Activated CD4-positive, alpha-beta T cell treated with anti-CD3 and anti-CD28 coated beads, Interleukin-2, amount 50 U/mL, for 24 hours (primary cell): ENCODE measurements at regions not wholly inside any gene's neighbourhood (a gene's known extent, or its start where the extent isn't known, plus 50 kb on each side); places are given as distances from the start of the nearest gene placed in this dataset.

ENCODE experiments used
- DNase-seq, 2 donors: peaks; one replicate each; pipeline ENCODE4 v3.0.0-alpha.2; 2020; ENCODE audit warnings: low read depth in 1 of 2, low spot score in 1 of 2

DNA sequence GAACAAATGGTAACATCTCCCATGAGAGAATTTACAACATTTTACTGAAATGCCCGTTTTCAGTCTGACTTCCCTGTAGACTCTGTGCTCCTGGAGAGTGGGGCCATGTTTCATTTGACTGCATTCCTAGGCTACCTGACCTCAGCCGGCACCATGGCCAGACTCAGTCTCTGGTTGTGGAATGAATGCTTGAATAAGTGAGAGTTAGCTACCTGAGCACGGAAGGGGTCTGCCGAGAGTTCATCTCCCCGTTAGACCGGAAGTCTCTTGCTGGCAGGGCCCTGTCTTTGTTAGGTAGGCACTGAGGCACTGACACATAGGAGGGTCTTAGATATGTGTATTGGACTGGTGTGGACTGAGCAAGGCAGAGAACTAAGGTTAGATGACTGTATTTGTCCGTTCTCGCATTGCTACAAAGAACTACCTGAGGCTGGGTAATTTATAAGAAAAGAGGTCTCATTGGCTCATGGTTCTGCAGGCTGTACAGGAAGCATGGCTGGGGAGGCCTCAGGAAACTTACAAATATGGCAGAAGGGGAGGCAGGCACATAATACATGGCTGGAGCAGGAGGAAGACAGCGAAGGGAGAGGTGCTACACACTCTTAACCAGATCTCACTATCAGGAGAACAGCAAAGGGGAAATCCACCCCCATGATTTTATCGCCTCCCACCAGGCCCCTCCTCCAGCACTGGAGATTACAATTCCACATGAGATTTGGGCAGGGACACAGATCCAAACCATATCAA is 271.2 kb downstream of the GLI2 start:
- no peak for DNase-seq

- DNase-seq = no peak
Measured at GRCh38 chr2:121007490-121007853, 271.8 kb downstream of the GLI2 start.

DNA sequence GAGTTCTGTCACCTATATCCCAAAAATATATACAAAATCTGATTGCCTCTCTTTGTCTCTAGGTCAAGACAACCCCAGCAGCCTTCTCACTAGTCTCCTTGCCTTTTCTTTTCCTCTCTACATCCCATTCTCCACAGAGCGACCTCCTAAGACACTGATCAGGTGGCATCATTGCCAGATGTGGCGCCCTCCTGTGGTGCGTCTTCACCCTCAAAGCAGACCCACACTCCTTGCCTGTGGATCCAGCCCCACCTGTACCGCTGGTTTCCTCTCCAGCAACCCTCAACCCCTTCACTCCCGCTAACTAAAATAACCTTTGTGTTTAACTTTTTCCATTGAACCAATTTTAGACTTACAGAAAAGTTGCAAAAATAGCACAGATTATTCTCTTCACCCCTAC is 273.3 kb downstream of the GLI2 start:
- DNase-seq = no peak

DNA sequence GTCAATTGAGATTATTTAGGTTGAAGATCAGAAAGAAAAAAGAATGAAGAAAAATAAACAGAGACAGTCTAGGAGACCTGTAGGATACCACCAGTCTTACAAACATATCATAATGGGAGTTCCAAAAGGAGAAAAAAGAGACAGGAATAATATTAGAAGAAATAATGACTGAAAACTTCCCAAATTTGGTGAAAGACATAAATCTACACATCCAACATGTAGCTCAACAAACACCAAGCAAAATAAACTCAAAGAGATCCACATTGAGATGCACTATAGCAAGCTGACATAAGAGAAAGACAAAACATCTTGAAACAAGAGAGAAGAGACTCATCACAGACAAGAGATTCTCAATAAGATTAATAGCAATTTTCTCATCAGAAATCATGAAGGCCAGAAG is 274.0 kb downstream of the TFCP2L1 start:
- DNase-seq = no peak

- DNase-seq = no peak
Measured at GRCh38 chr2:121014876-121015275, 270.1 kb downstream of the TFCP2L1 start.

DNA sequence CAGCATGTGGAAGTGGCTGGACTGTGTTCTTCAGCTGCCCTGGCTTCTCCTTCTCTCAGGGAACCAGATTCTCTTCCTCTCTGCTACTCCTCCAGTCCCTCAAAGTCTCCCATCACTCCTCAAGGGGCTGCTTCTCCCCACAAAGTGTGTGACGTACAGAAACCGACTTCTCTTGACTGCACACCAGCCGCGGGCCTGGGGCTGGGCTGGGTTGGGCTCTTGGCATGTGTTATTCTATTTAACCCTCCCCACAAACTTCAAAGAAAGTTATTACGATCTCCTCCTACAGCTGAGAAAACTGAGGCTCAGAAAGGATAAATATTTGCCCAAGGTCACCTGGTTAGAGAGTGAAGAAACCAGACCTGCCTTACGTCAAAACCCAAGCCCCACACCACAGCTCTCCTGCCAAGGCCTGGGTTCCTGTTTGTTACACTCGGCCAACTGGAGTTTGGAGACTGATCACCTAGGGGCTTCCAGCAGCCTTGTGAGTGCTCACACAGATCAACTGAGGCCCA is 269.0 kb downstream of the TFCP2L1 start:
- DNase-seq = no peak

GRCh38 chr2:121017396-121017795 is 267.6 kb downstream of the TFCP2L1 start:
- DNase-seq = no peak

GRCh38 chr2:121018136-121019061 is 266.6 kb downstream of the TFCP2L1 start:
- DNase-seq = no peak

DNA sequence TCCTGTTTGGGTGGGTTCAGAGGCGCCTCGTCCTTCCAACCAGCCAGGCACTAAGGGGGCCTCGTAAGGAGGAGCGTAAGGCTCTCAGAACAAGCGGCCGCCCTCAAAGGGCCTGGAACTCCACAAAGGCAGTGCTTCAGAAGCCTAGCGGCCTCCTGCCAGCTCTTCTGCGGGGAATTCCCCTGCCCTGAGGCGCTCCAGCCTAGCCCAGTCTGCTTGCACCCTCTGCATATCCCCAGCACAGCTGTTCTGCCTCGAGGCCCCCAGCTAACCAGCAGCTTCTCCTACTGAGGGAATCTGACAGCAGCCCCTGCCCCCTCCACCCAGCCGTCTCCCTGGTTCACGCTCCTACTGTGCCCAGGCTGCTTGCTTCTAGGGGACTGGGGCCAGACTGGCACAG is 265.9 kb downstream of the TFCP2L1 start:
- DNase-seq = no peak

- no peak for DNase-seq
Measured at GRCh38 chr2:121019756-121020155, 265.2 kb downstream of the TFCP2L1 start.

- no peak for DNase-seq
Measured at GRCh38 chr2:121021685-121022084, 263.3 kb downstream of the TFCP2L1 start.

DNA sequence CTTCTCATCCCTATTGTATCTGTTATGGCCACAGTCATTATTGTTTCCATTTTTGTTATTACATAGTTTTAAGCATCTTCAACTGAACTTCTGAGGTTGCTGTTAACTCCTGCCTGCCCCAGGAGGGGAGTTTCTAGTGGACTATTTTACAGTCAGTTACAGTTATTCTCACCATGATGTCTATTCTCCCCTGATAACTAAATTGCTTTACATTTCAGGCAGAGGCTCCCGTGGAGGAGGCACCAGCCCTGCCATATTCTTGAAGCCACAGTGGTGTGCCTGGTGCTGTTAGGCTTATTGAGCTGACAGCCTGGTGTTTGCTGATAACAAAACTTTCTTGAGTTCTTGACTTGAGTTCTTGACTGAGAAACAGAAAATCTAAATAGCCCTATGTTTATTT is 256.4 kb downstream of the TFCP2L1 start:
- no peak for DNase-seq

- DNase-seq = no peak
Measured at GRCh38 chr2:121030523-121030922, 254.5 kb downstream of the TFCP2L1 start.

DNA sequence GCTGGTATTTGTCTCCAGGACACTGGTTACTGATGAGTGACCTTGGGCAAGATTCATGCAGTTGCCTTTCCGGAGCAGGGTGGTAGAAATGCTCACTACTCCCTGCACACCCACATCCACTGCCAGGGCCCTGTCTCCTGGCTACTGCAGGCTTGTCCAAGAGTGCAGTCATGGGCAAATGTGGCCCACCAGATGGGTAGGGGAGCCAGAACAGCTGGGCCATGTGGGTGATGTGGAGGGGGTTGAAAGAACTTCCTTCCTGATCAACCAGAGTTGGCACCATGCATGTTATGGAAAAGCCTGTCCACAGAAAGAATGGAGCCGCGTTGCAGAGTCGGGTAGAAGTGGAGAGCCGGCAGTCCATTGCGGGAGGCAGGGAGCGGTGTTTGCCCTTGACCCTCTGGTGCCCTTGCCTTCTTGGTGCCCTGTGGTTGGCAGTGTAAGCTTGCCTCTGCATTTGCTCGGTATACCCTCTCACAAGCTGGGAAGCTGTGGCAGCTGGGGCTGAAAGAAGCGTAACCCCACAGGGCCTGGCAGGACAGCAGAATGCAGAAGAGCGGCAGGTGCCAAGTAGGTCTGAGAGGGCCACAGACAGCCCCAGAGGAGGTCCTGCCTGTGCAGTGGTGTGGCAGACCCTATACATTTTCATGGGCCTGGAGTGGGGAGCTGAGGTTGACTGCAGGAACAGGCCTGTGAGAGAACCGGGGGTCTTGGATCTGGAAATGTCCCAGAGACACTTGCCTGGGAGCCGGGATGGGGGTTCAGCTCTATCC is 253.2 kb downstream of the TFCP2L1 start:
- no peak for DNase-seq

DNA sequence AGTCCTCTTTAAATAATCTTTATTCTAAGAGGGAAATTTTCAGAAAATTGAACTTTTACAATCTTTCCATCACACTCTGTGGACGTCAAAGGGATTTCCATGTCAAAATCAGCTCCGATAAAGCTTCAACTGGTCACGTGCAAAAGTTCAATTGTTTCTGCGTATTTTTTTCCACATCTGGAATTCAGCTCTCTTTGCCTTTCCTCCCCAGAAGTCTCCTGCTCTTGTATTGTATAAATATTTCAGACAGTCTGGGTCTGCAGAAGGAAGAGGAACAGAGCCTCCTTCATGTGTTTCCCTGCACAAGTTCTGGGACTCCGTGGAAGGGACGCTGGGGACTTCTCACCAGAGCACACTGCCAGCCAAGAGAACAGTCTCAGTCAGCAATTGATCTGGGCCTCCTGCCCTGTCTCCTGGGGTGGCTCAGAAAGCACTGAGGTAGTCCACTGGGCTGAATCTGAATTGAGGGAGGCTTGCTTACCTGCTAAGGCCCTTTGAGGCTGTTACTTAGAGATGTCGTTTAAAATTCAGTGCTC is 251.5 kb downstream of the TFCP2L1 start:
- no peak for DNase-seq

DNA sequence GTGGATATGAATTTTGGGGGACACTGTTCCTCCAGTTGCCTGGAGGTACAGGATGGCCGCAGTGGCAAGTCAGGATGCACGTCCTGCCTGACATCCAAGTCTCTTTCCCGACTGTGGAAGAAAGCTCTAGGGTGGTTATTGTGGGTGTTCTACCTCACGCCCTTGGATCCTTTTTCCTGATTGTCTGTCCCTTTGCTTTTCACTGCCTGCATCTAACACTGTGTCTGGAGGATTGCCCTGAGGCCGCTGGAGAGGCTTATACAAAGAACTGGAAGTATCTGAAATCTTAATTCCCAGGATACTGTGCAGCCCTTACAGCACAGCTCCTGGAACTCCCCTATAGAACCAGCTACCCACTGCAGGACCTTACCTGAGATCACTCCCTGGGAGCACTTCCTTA is 250.5 kb downstream of the TFCP2L1 start:
- no peak for DNase-seq

DNA sequence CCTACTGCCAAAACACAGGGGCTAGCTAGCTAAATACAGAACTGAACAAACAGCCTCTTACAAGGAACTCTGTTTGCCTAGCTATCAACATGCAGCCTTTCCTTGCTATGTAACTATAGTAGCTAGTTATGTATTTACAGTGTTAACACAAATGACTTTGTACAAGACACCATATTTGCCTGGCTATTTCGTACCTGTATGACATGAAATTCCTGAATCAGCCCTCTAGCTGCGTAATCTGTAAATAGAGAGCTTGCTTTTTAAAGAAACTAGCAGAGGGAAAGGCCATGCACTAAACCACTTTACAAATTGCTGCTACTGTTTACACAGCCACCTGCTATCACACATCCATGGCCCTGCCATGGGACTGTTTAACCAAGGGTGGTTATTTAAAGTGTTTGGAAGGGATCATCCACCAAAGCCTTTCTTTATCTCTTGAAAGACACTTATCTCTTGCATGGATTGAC is 248.7 kb downstream of the TFCP2L1 start:
- DNase-seq = no peak

GRCh38 chr2:121037480-121037879 is 247.5 kb downstream of the TFCP2L1 start:
- DNase-seq = no peak

GRCh38 chr2:121038031-121038430 is 247.0 kb downstream of the TFCP2L1 start:
- DNase-seq = no peak

- no peak for DNase-seq
Measured at GRCh38 chr2:121038431-121038830, 246.6 kb downstream of the TFCP2L1 start.
